Mucosa of stomach (tissue), 1 donor: ENCODE measurements at regions not wholly inside any gene's neighbourhood (a gene's known extent, or its start where the extent isn't known, plus 50 kb on each side); places are given as distances from the start of the nearest gene placed in this dataset.
"Not testable (repeated sequence)": the region's sequence is repeated elsewhere in the genome, so short reads cannot be mapped to it uniquely, and the experiment has no call there.

ENCODE experiments used
- H3K27me3 ChIP-seq: one replicate; pipeline ENCODE4 v1.7.0; 2013; ENCODE audit warnings: mild to moderate bottlenecking, low read length; ENCODE audit not compliant: control insufficient read depth, insufficient read depth
- H3K36me3 ChIP-seq: one replicate; pipeline ENCODE4 v1.7.0; 2013; ENCODE audit warnings: low read length; ENCODE audit not compliant: control insufficient read depth, insufficient read depth
- H3K4me1 ChIP-seq: one replicate; pipeline ENCODE4 v1.7.0; 2013; ENCODE audit warnings: mild to moderate bottlenecking, low read length; ENCODE audit not compliant: control insufficient read depth, insufficient read depth
- H3K4me3 ChIP-seq: one replicate; pipeline ENCODE4 v1.7.0; 2013; ENCODE audit warnings: low read length
- H3K9ac ChIP-seq: one replicate; pipeline ENCODE4 v1.7.0; 2013; ENCODE audit warnings: mild to moderate bottlenecking, low read length, moderate library complexity
- H3K9me3 ChIP-seq: one replicate; pipeline ENCODE4 v1.7.0; 2013; ENCODE audit warnings: mild to moderate bottlenecking, low read length, moderate library complexity; ENCODE audit not compliant: control insufficient read depth
- donor health status: Pancreatic carcinoma.

DNA sequence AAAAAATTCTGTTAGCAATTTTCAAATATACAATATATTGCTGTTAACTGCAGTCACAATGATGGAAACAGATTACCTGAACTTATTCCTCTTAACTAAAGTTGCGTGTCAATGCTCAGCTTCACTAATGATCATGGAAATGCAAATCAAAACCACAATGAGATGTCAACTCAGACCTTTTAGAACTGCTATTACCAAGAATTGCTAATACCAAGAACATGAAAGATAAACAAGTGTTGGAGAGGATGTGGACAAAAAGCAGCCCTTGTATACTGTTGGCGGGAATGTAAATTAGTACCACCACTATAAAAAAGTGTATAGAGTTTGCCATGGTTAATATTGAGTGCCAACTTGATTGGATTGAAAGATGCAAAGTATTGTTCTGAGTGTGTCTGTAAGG is 1409.7 kb upstream of the CDH18 start:
- H3K9me3 ChIP-seq: no peaks in the 10 kb centered on the region
- no peak overlapping the region for H3K9ac ChIP-seq
- no peaks in the 10 kb centered on the region for H3K27me3 ChIP-seq
- H3K36me3 ChIP-seq: no peaks in the 10 kb centered on the region
- H3K4me1 ChIP-seq: no peaks in the 10 kb centered on the region
- H3K4me3 ChIP-seq: no peak overlapping the region

GRCh38 chr5:21391506-21391905 is 1403.5 kb upstream of the CDH18 start:
- Histone ChIP-seq H3K36me3 (no peaks in the 10 kb centered on the region), H3K9ac (no peak overlapping the region), H3K4me1 (no peaks in the 10 kb centered on the region), H3K4me3 (no peak overlapping the region), H3K27me3 (no peaks in the 10 kb centered on the region), H3K9me3 (no peaks in the 10 kb centered on the region)

GRCh38 chr5:21360754-21361153 is 1372.8 kb upstream of the CDH18 start:
- not testable (repeated sequence) for H3K4me3 ChIP-seq, H3K9me3 ChIP-seq, H3K36me3 ChIP-seq, H3K27me3 ChIP-seq, H3K4me1 ChIP-seq, H3K9ac ChIP-seq

- H3K36me3 ChIP-seq, H3K9me3 ChIP-seq, H3K4me3 ChIP-seq, H3K27me3 ChIP-seq, H3K4me1 ChIP-seq, H3K9ac ChIP-seq: not testable (repeated sequence)
These were observed 1353.9 kb upstream of the CDH18 start for GRCh38 chr5:21341948-21342261.

DNA sequence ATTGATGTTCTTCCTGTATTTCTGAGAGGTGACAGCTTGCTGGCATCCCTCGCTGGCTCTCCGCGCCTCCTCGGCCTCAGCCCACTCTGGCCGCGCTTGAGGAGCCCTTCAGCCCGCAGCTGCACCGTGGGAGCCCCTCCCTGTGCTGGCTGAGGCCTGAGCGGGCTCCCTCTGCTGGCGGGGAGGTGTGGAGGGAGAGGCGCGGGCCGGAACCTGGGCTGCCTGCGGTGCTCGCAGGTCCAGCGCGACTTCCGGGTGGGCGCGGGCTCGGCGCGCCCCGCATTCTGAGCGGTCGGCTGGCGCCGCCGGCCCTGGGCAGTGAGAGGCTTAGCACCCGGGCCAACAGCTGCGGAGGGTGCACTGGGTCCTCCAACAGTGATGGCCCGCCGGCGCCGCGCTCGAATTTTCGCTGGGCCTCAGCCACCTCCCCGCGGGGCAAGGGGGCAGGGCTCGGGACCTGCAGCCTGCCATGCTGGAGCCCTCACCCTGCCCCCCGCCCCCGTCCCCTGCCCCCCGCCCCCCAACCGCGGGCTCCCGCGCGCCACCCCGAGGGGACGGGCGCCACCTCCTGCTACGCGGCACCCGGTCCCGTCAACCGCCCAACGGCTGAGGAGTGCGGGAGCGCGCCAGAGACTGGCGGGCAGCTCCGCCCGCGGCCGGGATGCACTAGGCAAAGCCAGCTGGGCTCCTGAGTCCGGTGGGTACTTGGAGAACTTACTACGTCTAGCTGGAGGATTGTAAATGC is 1353.4 kb upstream of the CDH18 start:
- H3K27me3 ChIP-seq, H3K4me1 ChIP-seq, H3K4me3 ChIP-seq, H3K9me3 ChIP-seq, H3K36me3 ChIP-seq, H3K9ac ChIP-seq: not testable (repeated sequence)

DNA sequence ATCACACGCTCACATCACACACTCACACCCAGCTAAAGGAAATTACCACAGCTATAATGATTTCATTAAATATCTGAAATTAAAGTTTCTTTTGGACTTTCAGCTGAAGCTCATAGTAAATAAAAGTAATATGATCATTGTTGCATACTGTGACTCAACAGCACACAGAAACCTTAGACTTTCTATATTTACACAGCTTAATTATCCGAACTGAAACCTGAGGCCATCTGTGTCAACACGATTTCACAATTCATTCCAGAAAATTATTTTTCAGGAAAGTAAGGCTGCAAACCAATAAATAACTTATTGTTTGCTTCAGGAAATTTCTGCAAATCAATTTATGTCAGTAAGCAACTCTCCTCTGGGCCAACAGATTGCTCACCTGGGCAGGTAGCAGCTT is 1352.2 kb upstream of the CDH18 start:
- H3K9me3 ChIP-seq, H3K4me3 ChIP-seq, H3K27me3 ChIP-seq, H3K36me3 ChIP-seq, H3K4me1 ChIP-seq, H3K9ac ChIP-seq: not testable (repeated sequence)

GRCh38 chr5:21336478-21336877 is 1348.5 kb upstream of the CDH18 start:
- H3K36me3 ChIP-seq, H3K4me3 ChIP-seq, H3K9ac ChIP-seq, H3K4me1 ChIP-seq, H3K9me3 ChIP-seq, H3K27me3 ChIP-seq: not testable (repeated sequence)

- H3K9ac ChIP-seq, H3K4me3 ChIP-seq, H3K9me3 ChIP-seq, H3K4me1 ChIP-seq, H3K36me3 ChIP-seq, H3K27me3 ChIP-seq: not testable (repeated sequence)
These were observed 1327.4 kb upstream of the CDH18 start for GRCh38 chr5:21315376-21315775.

- not testable (repeated sequence) for H3K9ac ChIP-seq, H3K4me1 ChIP-seq, H3K4me3 ChIP-seq, H3K27me3 ChIP-seq, H3K36me3 ChIP-seq, H3K9me3 ChIP-seq
These were observed 1313.2 kb upstream of the CDH18 start for GRCh38 chr5:21301205-21301604.

DNA sequence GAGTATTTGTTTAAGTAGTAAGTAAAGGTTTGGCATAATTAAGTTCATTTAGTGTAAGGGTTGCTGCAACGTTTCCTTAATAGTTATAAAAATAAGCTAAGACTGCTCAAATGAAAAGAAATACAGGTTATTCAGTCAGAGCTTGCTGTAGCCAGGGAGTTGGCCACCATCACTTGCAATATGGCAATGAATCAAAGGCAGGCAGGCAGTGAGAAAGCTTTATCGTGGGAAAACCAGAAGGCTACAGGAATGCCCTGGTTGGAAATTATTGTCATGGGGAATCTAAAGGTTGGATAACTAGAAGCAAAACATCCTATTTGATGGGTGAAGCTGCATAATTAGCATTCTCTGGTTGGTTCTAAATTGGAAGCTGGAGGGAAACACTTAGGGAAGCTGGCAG is 1286.4 kb upstream of the CDH18 start:
- H3K9me3 ChIP-seq, H3K4me3 ChIP-seq, H3K9ac ChIP-seq, H3K4me1 ChIP-seq, H3K27me3 ChIP-seq, H3K36me3 ChIP-seq: not testable (repeated sequence)

GRCh38 chr5:21263361-21263760 is 1275.4 kb upstream of the CDH18 start:
- no peaks in the 10 kb centered on the region for H3K36me3 ChIP-seq

GRCh38 chr5:21254161-21254560 is 1266.2 kb upstream of the CDH18 start:
- Histone ChIP-seq H3K36me3 (no peaks in the 10 kb centered on the region), H3K4me3 (no peak overlapping the region), H3K9me3 (no peaks in the 10 kb centered on the region), H3K27me3 (no peaks in the 10 kb centered on the region), H3K4me1 (no peaks in the 10 kb centered on the region), H3K9ac (no peak overlapping the region)

More at GRCh38 chr5:21263361-21263760, 1275.4 kb upstream of the CDH18 start:
- H3K4me1 ChIP-seq: no peaks in the 10 kb centered on the region
- H3K4me3 ChIP-seq: no peak overlapping the region
- H3K27me3 ChIP-seq: no peaks in the 10 kb centered on the region
- no peaks in the 10 kb centered on the region for H3K9me3 ChIP-seq
- H3K9ac ChIP-seq: no peak overlapping the region

- Histone ChIP-seq H3K27me3 (no peaks in the 10 kb centered on the region), H3K36me3 (no peaks in the 10 kb centered on the region), H3K4me3 (no peak overlapping the region), H3K4me1 (no peaks in the 10 kb centered on the region), H3K9ac (no peak overlapping the region), H3K9me3 (no peaks in the 10 kb centered on the region)
These were observed 1257.0 kb upstream of the CDH18 start for GRCh38 chr5:21244982-21245381.
